Heart left ventricle (tissue), 16 donors: ENCODE measurements at regions not wholly inside any gene's neighbourhood (a gene's known extent, or its start where the extent isn't known, plus 50 kb on each side); places are given as distances from the start of the nearest gene placed in this dataset.

Source experiments
- ATAC-seq, 4 donors: fragments of 200-7000 bp; cut with Tn5 transposase; one replicate each; pipeline ENCODE4 v1.9.1; 2020 to 2022; ENCODE audit warnings: moderate library complexity in 4 of 4, mild to moderate bottlenecking in 3 of 4, moderate number of reproducible peaks in 1 of 4
- DNase-seq, 5 donors: peaks; one replicate each; pipeline ENCODE4 v3.0.0-alpha.2; 2020
- H3K27ac ChIP-seq, 12 donors: fragments of 200-600 bp; sonication (generic) in 4 of 12; one replicate each; pipeline versions ENCODE4 v1.5.0 to v1.8.0; 2016 to 2022; ENCODE audit warnings: mild to moderate bottlenecking in 2 of 12
- H3K27me3 ChIP-seq, 9 donors: fragments of 200-600 bp; sonication (generic) in 2 of 9; one replicate each; pipeline versions ENCODE4 v1.5.1 to v1.8.0; 2016 to 2022; ENCODE audit warnings: mild to moderate bottlenecking in 3 of 9
- H3K36me3 ChIP-seq, 9 donors: fragments of 200-600 bp; sonication (generic) in 2 of 9; one replicate each; pipeline versions ENCODE4 v1.5.0 to v1.8.0; 2018 to 2022; ENCODE audit warnings: mild to moderate bottlenecking in 2 of 9
- H3K4me1 ChIP-seq, 12 donors: fragments of 200-600 bp; sonication (generic) in 4 of 12; one replicate each; pipeline versions ENCODE4 v1.5.0 to v1.8.0; 2016 to 2022; ENCODE audit warnings: mild to moderate bottlenecking in 3 of 12
- H3K4me3 ChIP-seq, 12 donors: fragments of 200-600 bp; sonication (generic) in 4 of 12; one replicate each; pipeline versions ENCODE4 v1.5.0 to v1.8.0; 2017 to 2022; ENCODE audit warnings: mild to moderate bottlenecking in 9 of 12, moderate library complexity in 4 of 12
- H3K9me3 ChIP-seq, 12 donors: fragments of 200-600 bp; sonication (generic) in 4 of 12; one replicate each; pipeline versions ENCODE4 v1.5.0 to v1.8.0; 2016 to 2022; ENCODE audit warnings: mild to moderate bottlenecking in 1 of 12
- POLR2A ChIP-seq, 2 donors: fragments of 450-650 bp; IDR thresholded peaks; one replicate each; pipeline ENCODE4 v1.6.1; 2017; ENCODE audit warnings: antibody characterized with exemption in 2 of 2, mild to moderate bottlenecking in 2 of 2, moderate library complexity in 2 of 2
- WGBS, 4 donors: extraction: QIAGEN DNeasy Blood & Tissue Kit in 2 of 4; methylation state at CpG; one replicate each; pipeline versions ENCODE4 v1.1.5 to v1.1.7; 2013 to 2018; 5-methylcytosine and 5-hydroxymethylcytosine counted together
- intact Hi-C, 10 donors: fragments of 100-400 bp; cut with DNase I; formaldehyde crosslinking; loops; one replicate each; pipeline versions ENCODE4 v1.11.1 to v1.14.2; 2022
- TF ChIP-seq, protein P1 (sequence below), 12 donors: fragments of 200-600 bp; sonication (generic) in 4 of 12; IDR thresholded peaks; one replicate each; pipeline versions ENCODE4 v1.5.0 to v1.8.0; 2018 to 2022; ENCODE audit warnings: antibody characterized with exemption in 12 of 12, mild to moderate bottlenecking in 5 of 12
- donor health status: ischemic (EF 13 %, LVEDD 7.1; RV severe dilation, severe dysfunction).
- donor health status: healthy with polysubstance abuse.
- donor health status: DM: no; HTN: yes; CAD: no.
- donor health status: DM: no; HTN: no; CAD: no.
- donor health status: ischemic (EF 25% LVEDD 6.9; RV normal size, moderate dysfunction).
- donor health status: ischemic (EF 25% LVEDD 5.7; RV mildly dilated, moderate dysfunction).
- donor health status: healthy.
- donor health status: DM: yes; HTN: yes; CAD: no.
- donor health status: ischemic (EF 35%, LVEDD 5.7; RV mildly dilated, moderate dysfunction).
- donor health status: nonischemic (EF 11% LVEDD 7.7; RV severe dilation, severe dysfunction).
- donor health status: DM: yes; HTN: yes; CAD: no.
- donor health status: PGD.
- donor health status: ischemic (EF 29% LVEDD 5.4; RV normal size, mild dysfunction).
- donor health status: nonischemic (EF 23%, LVEDD 6.1; RV moderate dilation, normal function).

DNA sequence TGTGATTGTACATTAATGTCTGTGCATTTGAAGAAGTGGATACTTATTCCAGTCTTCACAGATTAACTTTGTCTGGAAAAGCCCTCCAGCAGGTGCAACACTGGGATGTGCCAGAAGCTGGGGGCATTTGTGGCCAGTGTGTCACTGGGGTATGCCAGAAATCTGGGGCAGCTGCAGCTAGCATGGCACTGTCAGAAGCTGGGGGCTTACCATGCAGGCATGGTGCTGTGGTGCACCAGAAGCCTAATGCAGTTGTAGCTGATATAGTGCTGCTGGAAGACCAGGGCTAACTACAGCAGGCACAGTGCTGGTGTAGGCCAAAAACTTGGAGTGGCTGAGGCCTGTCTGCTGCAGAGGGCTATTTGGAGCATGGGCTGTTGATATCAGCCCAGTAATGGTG is 270.1 kb downstream of the STK31 start:
- no peaks in the 10 kb centered on the region for H3K4me1 ChIP-seq
- peaks cover 0 to 21% (median 2%) of the 10 kb centered on the region in 12 donors for H3K9me3 ChIP-seq
- TF ChIP-seq, protein P1, sequence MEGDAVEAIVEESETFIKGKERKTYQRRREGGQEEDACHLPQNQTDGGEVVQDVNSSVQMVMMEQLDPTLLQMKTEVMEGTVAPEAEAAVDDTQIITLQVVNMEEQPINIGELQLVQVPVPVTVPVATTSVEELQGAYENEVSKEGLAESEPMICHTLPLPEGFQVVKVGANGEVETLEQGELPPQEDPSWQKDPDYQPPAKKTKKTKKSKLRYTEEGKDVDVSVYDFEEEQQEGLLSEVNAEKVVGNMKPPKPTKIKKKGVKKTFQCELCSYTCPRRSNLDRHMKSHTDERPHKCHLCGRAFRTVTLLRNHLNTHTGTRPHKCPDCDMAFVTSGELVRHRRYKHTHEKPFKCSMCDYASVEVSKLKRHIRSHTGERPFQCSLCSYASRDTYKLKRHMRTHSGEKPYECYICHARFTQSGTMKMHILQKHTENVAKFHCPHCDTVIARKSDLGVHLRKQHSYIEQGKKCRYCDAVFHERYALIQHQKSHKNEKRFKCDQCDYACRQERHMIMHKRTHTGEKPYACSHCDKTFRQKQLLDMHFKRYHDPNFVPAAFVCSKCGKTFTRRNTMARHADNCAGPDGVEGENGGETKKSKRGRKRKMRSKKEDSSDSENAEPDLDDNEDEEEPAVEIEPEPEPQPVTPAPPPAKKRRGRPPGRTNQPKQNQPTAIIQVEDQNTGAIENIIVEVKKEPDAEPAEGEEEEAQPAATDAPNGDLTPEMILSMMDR (IDR thresholded peaks at IDR 0.05): no peak
- TF ChIP-seq POLR2A (IDR thresholded peaks at IDR 0.05): no peak
- DNase-seq (no peak), ATAC-seq (no peak)
- no peak overlapping the region for H3K4me3 ChIP-seq
- intact Hi-C loops: no loop called here
- H3K27ac ChIP-seq: no peak overlapping the region
- H3K27me3 ChIP-seq: no peaks in the 10 kb centered on the region
- H3K36me3 ChIP-seq: no peaks in the 10 kb centered on the region

DNA sequence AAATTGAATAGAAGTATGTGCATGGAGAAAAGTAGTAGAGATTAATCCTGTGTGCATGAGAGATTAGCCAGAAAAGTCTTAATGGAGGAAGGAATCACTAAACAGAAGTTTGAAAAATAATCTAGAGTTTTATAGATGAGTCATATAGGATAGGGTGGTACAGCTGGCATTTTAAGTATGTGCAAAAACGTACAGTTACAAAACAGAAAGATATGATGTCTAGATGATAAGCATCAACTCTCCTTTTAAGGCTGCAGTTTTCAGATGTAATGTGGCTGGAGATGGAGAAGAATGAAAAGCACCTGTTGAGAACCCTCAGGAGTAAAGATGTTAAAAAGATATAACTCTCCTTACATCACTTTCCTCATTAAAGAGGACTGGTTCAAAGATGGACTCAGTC is 271.3 kb downstream of the STK31 start:
- Histone ChIP-seq H3K4me3 (no peak overlapping the region), H3K27ac (no peak overlapping the region), H3K36me3 (no peaks in the 10 kb centered on the region), H3K27me3 (no peaks in the 10 kb centered on the region), H3K4me1 (no peaks in the 10 kb centered on the region), H3K9me3 (peaks cover 0 to 21% (median 2%) of the 10 kb centered on the region in 12 donors)
- ATAC-seq (no peak), DNase-seq (no peak)
- intact Hi-C loops: no loop called here
- no peak for TF ChIP-seq POLR2A (IDR thresholded peaks at IDR 0.05)
- TF ChIP-seq, protein P1 (IDR thresholded peaks at IDR 0.05): no peak
- WGBS, 4 donors: 18 to 27% (median 23%) methylated on average over 1 of the region's 1 CpG

DNA sequence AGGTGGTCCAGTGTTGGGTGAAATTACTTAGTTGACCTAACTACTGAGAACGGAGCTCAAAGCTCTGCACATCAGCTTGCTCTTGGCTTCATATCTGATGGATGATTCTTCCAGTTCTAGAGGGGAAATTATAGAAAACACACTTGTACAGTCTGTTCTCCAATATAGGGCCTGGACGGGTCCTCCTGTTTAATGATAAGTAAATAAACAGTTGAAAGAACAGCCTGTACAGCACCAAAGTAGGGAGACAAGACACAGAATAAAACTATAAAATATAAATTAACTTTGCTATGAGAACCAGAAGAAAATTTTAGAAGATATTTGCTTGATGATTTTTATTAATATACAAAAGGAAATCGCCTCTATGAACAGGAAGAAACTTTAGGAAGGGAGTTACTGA is 271.7 kb downstream of the STK31 start:
- no peak for TF ChIP-seq POLR2A (IDR thresholded peaks at IDR 0.05)
- TF ChIP-seq, protein P1 (IDR thresholded peaks at IDR 0.05): no peak
- Histone ChIP-seq H3K4me3 (no peak overlapping the region), H3K27ac (no peak overlapping the region), H3K4me1 (no peaks in the 10 kb centered on the region), H3K27me3 (no peaks in the 10 kb centered on the region), H3K36me3 (no peaks in the 10 kb centered on the region), H3K9me3 (peaks cover 0 to 21% (median 2%) of the 10 kb centered on the region in 12 donors)
- DNase-seq (no peak), ATAC-seq (no peak)
- intact Hi-C loops: no loop called here
- WGBS, 4 donors: 65 to 72% (median 70%) methylated on average over 3 of the region's 3 CpGs

DNA sequence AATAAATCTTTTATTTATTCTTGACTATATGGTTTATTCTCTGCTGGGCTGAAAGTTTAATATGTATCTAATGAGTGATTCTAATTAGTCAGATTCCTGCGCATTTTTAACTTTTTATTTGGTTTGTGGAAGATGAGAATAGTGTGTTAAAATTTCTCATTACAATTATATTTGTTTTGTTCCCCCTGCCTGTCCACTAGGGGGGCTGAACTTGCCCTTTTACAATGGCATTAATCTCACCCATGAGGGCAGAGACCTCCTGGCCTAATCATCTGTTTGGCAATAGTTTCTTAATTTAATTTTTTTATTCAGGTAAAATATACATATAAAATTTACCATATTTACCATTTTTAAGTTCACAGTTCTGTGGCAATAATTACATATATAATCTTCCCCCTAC is 278.5 kb upstream of the NPY start:
- ATAC-seq: no peak
- 34 to 77% (median 52%) methylated on average over 1 of the region's 1 CpG for WGBS, 4 donors

More for the DNA sequence above, 278.5 kb upstream of the NPY start:
- intact Hi-C loops: loop anchor here in 1 of 10 donors (5.0 kb wide), 1 partner anchor 327 kb away; no protein-coding TSS in a partner anchor
- Histone ChIP-seq H3K9me3 (peaks cover 0 to 6% (median 0%) of the 10 kb centered on the region in 12 donors), H3K36me3 (no peaks in the 10 kb centered on the region), H3K27me3 (no peaks in the 10 kb centered on the region), H3K4me3 (no peak overlapping the region), H3K4me1 (no peaks in the 10 kb centered on the region), H3K27ac (no peak overlapping the region)
- DNase-seq: no peak
- TF ChIP-seq POLR2A (IDR thresholded peaks at IDR 0.05): no peak
- TF ChIP-seq, protein P1 (IDR thresholded peaks at IDR 0.05): no peak
